Left cardiac atrium (tissue), 4 donors: ENCODE measurements at regions not wholly inside any gene's neighbourhood (a gene's known extent, or its start where the extent isn't known, plus 50 kb on each side); places are given as distances from the start of the nearest gene placed in this dataset.

Experiments used
- ATAC-seq, 2 donors: fragments of 200-7000 bp; cut with Tn5 transposase; one replicate each; pipeline ENCODE4 v1.9.1; 2020; ENCODE audit warnings: mild to moderate bottlenecking in 2 of 2, moderate library complexity in 2 of 2
- DNase-seq: peaks from one replicate; pipeline ENCODE4 v3.0.0-alpha.2; 2020
- intact Hi-C, 2 donors: fragments of 100-400 bp; cut with DNase I; formaldehyde crosslinking; loops; one replicate each; pipeline versions ENCODE4 v1.14.1 to v1.15.1; 2022 to 2023
- donor health status: DM: no; HTN: yes; CAD: no.
- donor health status: DM: no; HTN: yes; CAD: no; lungs with severe emphysema.
- donor health status: DM: yes; HTN: yes; CAD: no.
- donor health status: Dilated cardiomyopathy.

DNA sequence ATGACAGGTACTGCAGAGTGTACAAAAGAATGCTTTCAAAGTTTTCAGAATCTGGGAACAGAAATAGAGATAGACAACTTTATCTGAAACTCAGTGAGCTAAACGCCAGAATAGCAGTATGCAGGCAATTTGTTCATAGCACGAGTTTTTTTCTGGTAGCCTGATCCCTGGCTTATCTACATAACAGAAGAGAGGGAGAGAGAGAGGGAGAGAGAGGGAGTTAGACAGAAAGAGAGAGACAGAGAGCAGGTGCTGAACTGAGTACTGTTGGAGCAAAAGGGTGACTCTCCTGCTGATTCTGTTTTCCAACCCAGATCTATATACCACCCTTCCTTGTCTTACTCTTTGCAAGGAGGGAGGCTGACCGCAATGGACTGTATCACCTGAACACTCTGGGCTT, 388.0 kb upstream of the CA10 start:
- DNase-seq (no peak), ATAC-seq (no peak)
- intact Hi-C loops: no loop called here

DNA sequence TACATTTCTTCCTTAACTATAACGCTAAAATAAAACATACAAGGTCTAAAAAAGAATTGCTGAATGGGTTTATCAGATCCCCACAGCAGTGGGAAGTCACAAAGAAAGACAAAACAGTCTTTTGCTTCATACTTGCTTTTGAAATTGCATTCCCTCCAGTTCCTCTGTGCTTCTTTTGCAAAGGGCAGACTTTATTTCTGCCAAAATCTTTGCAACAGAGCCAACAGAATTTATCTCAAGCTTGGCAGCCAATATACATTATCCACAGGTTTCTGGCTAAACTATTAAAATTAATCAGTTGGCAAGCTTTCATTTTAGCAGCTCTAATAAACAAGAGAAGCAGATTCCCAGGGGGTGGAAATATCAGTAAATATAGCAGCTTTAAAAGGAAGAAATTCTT, 378.9 kb upstream of the CA10 start:
- intact Hi-C loops: no loop called here
- no peak for ATAC-seq

DNA sequence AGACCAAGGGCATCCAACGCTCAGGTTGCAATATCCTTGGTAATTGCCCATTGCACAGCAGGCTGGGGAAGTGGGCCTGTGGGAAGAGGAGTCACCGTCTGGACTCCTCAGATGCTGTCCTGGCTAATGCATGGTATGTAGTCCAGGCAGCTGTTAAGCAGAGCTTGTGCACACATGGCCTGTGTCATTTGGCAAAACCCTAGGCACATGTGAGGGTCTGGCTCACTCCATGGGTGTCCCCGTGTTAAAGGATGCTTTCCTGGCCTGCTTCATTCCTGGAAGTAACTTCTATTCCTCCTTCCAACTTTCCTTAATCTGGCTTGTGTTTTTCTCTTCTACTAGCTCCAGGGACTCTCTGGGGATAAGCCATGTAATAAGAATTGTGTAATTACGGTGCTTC, 378.0 kb upstream of the CA10 start:
- intact Hi-C loops: no loop called here
- DNase-seq (peak; percentile 28), ATAC-seq (peak; percentile 79 to 81)

More for the DNA sequence above, 378.9 kb upstream of the CA10 start:
- no peak for DNase-seq

DNA sequence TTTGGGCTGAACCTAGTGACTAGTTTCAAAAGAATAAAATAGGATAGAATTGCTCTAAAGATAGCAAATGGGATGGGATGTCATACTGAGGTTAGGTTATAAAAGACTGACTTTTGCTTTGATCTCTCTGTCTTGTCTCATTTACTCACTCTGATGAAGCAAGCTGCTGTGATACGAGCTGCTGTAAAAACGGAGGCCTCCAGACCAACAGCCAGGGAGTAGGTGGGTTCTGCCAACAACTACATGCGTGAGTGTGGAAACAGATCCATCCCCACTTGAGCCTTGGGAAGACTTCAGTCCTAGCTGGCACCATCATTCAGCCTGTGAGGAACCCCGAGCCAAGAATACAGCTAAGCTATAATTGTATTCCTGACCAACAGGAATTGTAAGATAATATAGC, 373.9 kb upstream of the CA10 start:
- intact Hi-C loops: no loop called here
- no peak for ATAC-seq

DNA sequence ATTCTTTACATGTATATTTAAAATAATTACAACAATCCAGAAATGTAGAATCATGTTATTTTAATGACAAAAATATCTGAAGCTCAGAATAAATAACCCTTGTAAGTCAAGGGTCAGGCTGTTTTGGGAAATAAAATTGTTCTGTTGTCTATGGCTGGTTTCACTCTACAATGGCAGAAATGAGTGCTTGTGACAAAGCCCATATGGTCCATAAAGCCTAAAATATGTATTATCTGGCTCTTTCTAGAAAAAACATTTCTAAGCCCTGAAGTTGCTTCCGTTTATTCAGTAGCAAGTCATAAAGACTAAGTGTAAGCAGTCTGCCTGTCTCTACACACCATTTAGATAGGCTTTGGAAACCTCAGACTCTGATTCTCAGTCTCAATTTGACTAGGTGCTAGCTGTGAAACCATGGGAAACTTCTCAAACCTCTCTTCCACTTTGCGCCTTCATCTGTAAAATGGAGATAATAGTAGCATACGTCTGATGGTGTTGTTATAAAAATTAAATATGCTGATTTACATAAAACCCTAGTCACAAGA, 365.7 kb upstream of the CA10 start:
- intact Hi-C loops: no loop called here
- no peak for ATAC-seq
- DNase-seq: no peak

More for the DNA sequence above, 373.9 kb upstream of the CA10 start:
- no peak for DNase-seq

DNA sequence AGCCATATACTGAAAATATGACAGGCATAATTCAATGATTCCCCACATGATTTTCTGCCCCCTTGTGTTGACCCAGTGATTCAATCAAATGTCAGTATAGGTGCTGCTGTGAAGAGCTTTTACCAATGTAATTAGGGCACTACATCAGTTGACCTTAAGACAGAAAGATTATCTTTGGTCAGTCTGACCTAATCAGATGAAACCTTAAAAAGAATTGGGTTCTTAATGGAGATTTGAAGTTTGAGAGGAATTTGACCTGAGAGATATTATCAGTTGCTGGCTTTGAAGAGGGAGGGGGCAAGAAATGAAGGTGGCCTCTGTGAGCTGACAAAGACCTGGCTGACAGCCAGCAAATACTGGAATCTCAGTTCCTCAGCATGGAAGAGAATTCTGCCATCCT, 358.7 kb upstream of the CA10 start:
- intact Hi-C loops: no loop called here
- DNase-seq: no peak
- no peak for ATAC-seq

DNA sequence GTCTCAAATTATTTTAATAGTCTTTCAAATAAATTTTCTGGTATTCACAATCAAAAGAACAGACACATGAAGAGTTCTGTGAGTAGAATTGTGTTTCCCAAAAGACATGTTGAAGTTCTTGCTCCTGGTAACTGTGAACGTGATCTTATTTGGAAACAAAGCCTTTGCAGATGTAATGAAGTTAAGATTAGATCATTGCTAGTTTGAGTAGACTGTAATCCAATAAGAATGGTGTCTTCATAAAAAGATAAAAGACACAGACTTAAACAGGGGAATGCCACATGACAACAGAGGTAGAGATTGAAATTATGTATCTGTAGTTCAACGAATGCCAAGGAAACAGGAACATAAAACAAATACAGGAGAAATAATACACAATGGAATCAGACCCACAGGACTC, 357.4 kb upstream of the CA10 start:
- DNase-seq (no peak), ATAC-seq (no peak)
- intact Hi-C loops: no loop called here

DNA sequence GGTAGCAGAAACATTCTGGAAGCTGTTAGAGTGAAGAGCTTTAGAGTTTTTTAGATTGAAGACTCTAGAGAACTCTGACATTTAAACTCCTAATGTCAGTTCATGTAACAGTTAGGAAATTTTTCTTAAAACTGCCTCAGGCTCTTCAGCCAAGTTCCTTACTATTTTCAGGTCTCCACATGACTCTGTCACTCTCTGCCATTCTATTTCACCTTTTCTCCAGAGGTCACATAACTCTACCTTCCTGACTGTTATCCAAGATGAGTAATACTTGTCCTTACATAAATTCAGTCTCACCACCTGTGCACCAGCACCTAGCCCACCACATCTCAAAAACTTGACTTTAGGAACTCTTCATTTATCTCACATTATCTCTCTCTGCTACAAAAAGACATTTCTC, 347.1 kb upstream of the CA10 start:
- no peak for DNase-seq
- intact Hi-C loops: no loop called here
- no peak for ATAC-seq

DNA sequence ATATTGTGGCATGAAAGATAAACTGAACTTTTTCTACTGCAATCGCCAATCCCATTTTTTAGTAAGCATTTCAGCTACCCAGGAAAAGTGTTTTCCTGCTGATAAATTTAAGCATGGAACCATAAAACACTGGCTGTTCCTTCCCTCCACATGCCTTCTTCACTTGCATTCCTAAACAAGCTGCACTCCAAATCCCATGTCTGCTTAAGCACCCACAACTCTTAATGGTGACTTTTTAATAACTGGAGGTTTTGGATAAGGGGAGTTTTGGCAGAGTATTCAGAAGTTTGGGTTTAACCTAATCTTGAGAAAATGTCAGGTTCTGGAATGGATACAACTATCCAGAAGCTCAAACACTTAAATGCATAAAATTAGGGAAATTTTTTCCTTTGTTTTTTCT, 345.6 kb upstream of the CA10 start:
- DNase-seq (no peak), ATAC-seq (no peak)
- intact Hi-C loops: no loop called here

DNA sequence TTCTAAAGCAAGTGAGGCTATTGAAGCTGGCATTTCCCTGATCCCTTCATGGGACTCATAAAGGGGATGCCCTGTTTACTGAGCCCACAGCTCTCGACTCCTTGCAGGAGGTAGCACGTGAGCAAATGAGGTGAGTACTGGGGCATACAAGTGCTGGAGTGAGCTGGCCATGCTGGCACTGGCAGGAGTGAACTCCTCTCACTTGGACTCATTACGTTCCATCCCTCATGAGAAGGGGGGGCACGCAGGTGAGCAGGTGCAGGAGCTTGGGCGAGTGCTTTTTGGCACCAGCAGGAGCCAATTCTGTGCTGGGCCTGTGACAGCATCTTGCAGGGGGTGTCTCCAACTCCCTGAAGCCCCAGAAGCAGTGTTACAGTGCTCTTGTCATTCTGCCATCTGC, 337.1 kb upstream of the CA10 start:
- ATAC-seq (no peak), DNase-seq (no peak)
- intact Hi-C loops: no loop called here

DNA sequence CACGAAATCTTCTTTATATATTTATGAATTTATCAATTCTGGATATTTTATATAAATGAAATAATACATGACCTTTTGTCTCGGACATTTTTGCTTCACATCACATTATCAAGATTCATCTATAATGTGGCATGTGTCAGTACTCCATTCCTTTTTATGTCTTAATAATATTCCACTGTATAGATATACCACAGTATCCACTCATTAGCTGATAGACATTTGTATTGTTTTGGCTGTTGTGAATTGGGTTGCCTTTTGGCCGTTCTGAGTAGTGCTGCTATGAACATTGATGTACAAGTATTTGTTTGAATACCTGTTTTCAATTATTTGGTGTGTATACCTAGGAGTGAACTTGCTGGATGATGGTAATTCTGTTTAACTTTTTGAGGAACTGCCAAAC, 323.8 kb upstream of the CA10 start:
- ATAC-seq: no peak
- DNase-seq: no peak
- intact Hi-C loops: no loop called here

DNA sequence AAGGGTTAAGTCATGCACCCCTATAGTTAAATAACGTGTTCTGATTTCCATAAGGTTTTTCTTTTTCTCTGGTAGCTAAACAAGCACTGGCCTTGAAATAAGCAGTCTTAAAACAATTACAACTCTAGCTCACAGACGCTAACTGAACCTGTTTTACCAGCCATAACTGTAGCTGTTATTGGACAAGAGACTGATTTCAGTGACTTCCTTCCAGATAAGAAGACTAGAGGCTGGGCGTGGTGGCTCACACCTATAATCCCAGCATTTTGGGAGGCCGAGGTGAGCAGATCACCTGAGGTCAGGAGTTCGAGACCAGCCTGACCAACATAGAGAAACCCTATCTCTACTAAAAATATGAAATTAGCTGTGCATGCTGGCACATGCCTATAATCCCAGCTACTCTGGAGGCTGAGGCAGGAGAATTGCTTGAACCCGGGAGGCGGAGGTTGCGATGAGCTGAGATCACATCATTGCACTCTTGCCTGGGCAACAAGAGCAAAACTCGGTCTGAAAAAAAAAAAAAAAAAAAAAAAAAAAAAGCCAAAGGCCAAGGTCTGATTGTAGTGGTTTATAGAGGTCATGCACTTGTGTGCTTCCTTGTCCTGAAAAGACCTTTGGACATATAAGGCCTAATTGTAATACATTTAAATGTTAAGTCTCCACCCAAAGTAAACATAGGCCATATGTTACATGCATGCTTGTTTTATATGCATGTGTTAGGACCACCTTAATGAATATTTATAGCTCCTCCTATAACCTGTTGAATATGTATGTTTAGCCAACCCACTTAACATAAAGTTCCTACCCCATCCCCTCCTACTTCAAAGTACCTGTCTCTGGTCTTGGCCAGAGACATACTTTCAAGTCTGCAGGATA, 319.5 kb upstream of the CA10 start:
- intact Hi-C loops: no loop called here

DNA sequence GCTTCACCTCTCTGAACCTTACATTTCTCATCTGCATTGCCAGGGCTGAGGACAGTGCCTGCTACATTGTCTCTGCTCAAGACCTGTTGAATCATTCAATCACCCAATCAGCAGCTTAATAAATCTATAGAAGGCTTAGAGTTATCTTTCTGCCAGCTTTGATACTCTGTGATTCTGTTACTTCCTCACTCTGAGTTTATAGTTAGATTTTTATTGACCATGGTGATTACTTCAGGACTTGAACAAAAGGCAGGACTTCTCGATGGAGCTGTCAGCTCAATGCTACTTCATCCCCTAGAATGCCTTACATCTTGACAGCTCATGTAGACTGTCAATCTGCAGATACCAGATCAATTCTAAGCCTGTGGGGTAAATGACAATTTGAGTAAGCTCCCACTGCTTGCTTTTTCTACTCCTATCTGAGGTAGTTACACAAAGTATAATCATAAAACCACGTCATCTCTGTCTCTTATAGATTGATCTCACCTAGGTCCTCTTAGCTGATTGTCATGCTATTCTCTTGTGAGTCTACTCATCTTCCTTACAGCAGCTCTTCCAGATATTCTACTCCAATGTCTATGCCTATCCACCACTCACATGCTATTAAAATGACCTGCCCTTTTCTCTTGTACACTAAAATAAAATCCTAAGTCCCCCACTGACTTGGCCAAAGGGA, 318.3 kb upstream of the CA10 start:
- no peak for ATAC-seq
- no peak for DNase-seq
- intact Hi-C loops: no loop called here

More for the DNA sequence above, 319.5 kb upstream of the CA10 start:
- ATAC-seq: no peak
- no peak for DNase-seq

DNA sequence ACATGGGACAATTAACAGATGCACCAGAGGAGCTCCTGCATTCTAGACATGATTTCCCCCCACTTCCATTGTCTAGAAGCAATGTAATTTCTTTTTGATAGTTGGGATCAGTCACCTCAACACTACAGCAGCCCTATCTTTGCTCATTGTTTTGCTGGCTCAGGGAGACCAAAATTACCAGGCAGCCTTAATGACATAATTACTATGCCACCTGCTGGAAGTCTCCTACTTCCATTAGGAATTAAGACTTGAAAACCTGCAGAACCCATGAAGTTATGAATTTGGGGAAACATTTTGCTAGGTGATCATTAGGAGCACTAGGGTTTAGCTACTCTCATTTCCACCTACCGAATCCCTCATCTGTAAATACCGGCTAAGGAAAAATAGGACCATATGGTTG, 312.0 kb upstream of the CA10 start:
- ATAC-seq (no peak), DNase-seq (no peak)
- intact Hi-C loops: no loop called here

DNA sequence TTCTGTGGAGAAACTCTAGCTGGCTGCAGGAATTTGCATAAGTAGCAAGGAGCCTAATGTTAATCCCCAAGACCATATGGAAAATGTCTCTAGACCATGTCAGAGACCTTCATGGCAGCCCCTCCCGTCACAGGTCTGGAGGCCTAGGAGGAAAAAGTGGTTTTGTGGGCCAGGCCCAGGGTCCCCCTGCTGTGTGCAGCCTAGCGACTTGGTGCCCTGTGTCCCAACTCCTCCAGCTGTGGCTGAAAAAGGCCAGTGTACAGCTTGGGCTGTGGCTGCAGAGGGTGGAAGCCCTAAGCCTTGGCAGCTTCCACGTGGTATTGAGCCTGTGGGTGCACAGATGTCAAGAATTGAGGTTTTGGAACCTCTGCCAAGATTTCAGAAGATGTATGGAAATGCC, 306.9 kb upstream of the CA10 start:
- ATAC-seq (no peak), DNase-seq (no peak)
- intact Hi-C loops: no loop called here

DNA sequence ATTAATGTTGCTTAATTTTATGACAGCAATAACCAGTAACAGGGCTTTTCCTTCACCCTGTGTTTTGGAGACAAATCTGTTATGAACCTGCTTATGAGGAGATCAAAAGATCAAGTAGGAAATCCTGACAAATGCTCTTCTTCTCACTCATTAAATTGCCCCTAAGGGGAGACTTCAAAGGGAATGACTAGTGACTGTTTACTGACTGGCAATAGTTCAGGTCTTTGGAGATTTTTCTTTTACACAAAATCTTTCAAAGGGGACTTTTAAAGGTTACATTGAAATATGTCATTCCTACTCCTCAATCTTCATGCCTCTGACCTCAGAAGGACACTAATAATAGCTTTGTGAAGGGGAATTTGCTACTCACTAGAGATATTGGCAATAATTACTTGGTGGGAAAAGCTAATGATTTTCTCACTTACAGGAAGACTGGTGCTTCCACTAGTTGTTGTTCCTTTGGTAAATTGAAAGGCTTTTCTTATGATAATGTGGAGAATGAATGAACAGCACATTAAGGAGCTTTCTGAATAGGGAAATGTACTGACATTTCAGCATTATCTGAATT, 292.9 kb upstream of the CA10 start:
- ATAC-seq: no peak
- intact Hi-C loops: no loop called here
- no peak for DNase-seq

DNA sequence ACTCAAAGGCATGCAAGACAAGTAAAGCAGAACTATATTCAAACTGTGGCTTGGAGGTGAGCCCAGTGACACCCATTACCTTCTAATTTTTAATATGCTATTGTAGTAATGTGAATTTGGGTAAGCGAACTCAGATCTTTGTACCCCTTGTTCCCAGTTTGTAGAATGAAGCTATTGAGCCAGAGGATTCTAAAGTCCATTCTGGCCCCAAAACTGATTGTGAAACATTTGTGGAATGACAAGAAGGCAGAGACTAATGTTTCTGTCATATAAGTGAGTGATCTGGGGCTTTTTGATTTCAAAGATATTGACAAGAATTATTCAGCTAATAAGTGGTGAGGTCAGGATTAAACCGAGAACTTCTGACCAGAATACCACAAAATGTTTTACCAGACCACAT, 283.8 kb upstream of the CA10 start:
- intact Hi-C loops: no loop called here
- ATAC-seq: no peak
- DNase-seq: no peak

DNA sequence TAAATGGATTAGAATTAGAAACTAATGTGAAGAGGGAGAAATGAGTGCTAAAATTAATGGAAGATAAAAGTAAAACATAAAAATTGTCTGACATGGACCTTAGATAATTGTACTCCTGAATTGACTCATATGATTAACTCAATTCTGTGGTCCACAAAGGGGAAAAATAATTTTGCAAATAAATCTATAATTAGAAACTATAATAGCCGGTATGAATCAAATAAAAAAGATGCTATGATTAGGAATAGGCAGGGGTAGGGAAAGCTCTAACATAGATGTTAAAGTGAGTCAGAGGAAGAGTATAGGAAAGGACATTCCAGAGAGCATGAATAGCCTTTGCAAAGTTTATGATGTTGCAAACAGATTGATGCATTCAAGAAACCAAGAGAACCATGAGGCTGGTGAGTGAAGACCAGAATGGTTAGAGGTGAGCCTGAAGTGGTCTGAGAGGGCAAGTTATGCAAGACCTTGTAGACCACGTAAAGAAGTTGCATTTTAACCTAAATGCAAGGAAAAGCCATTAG, 262.1 kb upstream of the CA10 start:
- intact Hi-C loops: no loop called here
- no peak for DNase-seq
- no peak for ATAC-seq

DNA sequence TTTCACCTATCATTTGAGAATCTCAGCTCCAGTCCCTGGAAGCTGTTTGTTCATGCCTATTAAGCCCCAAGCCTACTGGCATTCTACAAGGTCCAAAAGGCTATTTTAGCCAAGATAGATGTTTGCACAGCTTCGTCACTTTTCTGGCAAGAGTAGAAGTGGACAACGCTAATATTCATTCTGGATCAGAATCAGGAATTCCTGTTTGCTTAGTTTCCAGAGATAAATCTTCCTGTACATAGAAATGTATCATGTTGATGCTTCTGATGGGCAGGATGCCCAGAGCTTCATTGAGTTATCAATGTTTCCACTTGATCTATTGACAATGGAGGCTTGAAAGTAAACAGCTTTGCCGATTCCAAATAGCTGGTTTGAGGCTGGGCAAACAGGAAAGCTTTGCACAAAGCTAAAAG, 260.7 kb upstream of the CA10 start:
- intact Hi-C loops: no loop called here
- ATAC-seq (peak in 1 of 2 donors; percentile 78), DNase-seq (peak; percentile 22)

DNA sequence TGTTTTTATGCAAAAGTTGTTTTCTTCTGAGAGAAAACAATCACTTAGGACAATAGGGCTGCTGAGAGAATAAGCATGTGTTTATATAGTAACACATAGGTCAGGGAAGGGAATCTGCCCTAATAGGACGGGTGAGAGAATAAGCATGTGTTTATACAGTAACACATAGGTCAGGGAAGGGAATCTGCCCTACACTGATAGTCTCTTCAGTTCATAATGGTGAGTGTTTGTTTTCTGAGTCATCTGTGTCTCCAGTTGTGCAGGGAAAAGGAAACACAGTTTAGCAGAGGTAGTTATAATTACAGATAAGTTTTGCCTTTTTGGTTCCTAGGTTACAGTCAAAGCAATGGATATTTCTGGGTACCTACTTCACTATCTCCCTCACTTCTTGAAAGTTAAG, 252.3 kb upstream of the CA10 start:
- no peak for DNase-seq
- ATAC-seq: peak in 1 of 2 donors; percentile 92
- intact Hi-C loops: no loop called here
